Endothelial cell of umbilical vein (primary cell): ENCODE measurements at regions not wholly inside any gene's neighbourhood (a gene's known extent, or its start where the extent isn't known, plus 50 kb on each side); places are given as distances from the start of the nearest gene placed in this dataset.

Experiments
- BruUV-seq: library from RNA; stranded (reverse); fragments of 400-500 nt; replicated peaks from 2 replicates; lab custom pipeline; 2021; lab: Mats Ljungman, UMichigan
- CTCF ChIA-PET: fragments of 300-600, 350-600 bp; sonication (Branson Sonifier 250); formaldehyde crosslinking; loops from one replicate; lab custom pipeline; 2021; ENCODE audit warnings: antibody characterized with exemption, inconsistent platforms; lab: Charles Lee
- POLR2A ChIA-PET: fragments of 300-600, 350-600 bp; sonication (Branson Sonifier 250); formaldehyde crosslinking; loops from one replicate; lab custom pipeline; 2021; ENCODE audit warnings: antibody characterized with exemption, inconsistent platforms; lab: Charles Lee
- DNase-seq: peaks from one replicate; pipeline ENCODE4 v3.0.0-alpha.2; 2011; ENCODE audit warnings: low read depth, low spot score
- FAIRE-seq: peaks from 2 replicates; lab custom pipeline; 2011; peaks lifted over from hg19 to GRCh38; lab: Jason Lieb, UNC
- H2AFZ ChIP-seq: 2 replicates; pipeline ENCODE4 v1.6.0; 2012; ENCODE audit warnings: low read depth, low read length, control low read depth, inconsistent platforms
- H3K27ac ChIP-seq: 2 replicates; pipeline ENCODE4 v1.5.1; 2011; ENCODE audit warnings: low read depth, mild to moderate bottlenecking, control low read depth, low read length, moderate library complexity; ENCODE audit not compliant: insufficient read depth
- H3K27me3 ChIP-seq, 2 experiments: 2 replicates each; pipeline versions ENCODE4 v1.6.0 to v1.6.1; 2011; ENCODE audit warnings: low read length in 2 of 2, mixed read lengths in 1 of 2; ENCODE audit not compliant: control insufficient read depth in 2 of 2, insufficient read depth in 2 of 2
- H3K36me3 ChIP-seq, 2 experiments: 2 replicates in 1 of 2; 3 replicates in 1 of 2; pipeline ENCODE4 v1.5.1; 2011; ENCODE audit warnings: low read length in 2 of 2, mild to moderate bottlenecking in 1 of 2, moderate library complexity in 1 of 2; ENCODE audit not compliant: control insufficient read depth in 2 of 2, insufficient read depth in 2 of 2; ENCODE audit errors: extremely low read depth in 1 of 2
- H3K4me1 ChIP-seq: 3 replicates; pipeline ENCODE4 v1.5.1; 2011; ENCODE audit warnings: mild to moderate bottlenecking, low read length; ENCODE audit not compliant: control insufficient read depth, insufficient read depth; ENCODE audit errors: extremely low read depth
- H3K4me2 ChIP-seq: 2 replicates; pipeline ENCODE4 v1.6.1; 2011; ENCODE audit warnings: low read length, control low read depth, mixed read lengths; ENCODE audit not compliant: insufficient read depth
- H3K4me3 ChIP-seq, 3 experiments: fragments of 200-600 bp in 1 of 3; sonication (generic), shearing (Covaris generic) in 1 of 3; replicated peaks in 1 of 3; 2 replicates each; pipeline ENCODE4 v1.5.1; 2011 to 2016; ENCODE audit warnings: control low read depth in 3 of 3, low read length in 3 of 3, mild to moderate bottlenecking in 2 of 3, inconsistent platforms in 1 of 3, low read depth in 1 of 3, moderate library complexity in 1 of 3; ENCODE audit not compliant: insufficient read depth in 1 of 3
- H3K79me2 ChIP-seq: 2 replicates; pipeline ENCODE4 v1.6.0; 2012; ENCODE audit warnings: low read length, inconsistent platforms; ENCODE audit not compliant: control insufficient read depth, insufficient read depth
- H3K9ac ChIP-seq: replicated peaks from 2 replicates; pipeline ENCODE3; 2011; ENCODE audit warnings: low read length, control low read depth; ENCODE audit not compliant: insufficient read depth; ENCODE audit errors: extremely low read depth
- H3K9me1 ChIP-seq: replicated peaks from 3 replicates; pipeline ENCODE4 v1.6.0; 2011; ENCODE audit warnings: mild to moderate bottlenecking, low read length; ENCODE audit not compliant: control insufficient read depth, insufficient read depth; ENCODE audit errors: extremely low read depth
- H3K9me3 ChIP-seq: replicated peaks from 2 replicates; pipeline ENCODE4 v1.5.1; 2012; ENCODE audit warnings: low read length, inconsistent platforms; ENCODE audit not compliant: control insufficient read depth, insufficient read depth
- H4K20me1 ChIP-seq: replicated peaks from 2 replicates; pipeline ENCODE3; 2011; ENCODE audit warnings: mild to moderate bottlenecking, low read length; ENCODE audit not compliant: control insufficient read depth, insufficient read depth; ENCODE audit errors: extremely low read depth
- EZH2 ChIP-seq: IDR thresholded peaks from 2 replicates; pipeline ENCODE4 v1.6.1; 2012; ENCODE audit warnings: borderline replicate concordance, low read depth, mild to moderate bottlenecking, moderate library complexity, low read length, inconsistent platforms; ENCODE audit not compliant: severe bottlenecking
- FOS ChIP-seq: IDR thresholded peaks from 2 replicates; pipeline ENCODE4 v1.6.1; 2011; ENCODE audit warnings: mild to moderate bottlenecking, low read length, moderate library complexity, borderline replicate concordance; ENCODE audit not compliant: insufficient read depth
- GATA2 ChIP-seq: IDR thresholded peaks from 2 replicates; pipeline ENCODE4 v1.7.0; 2011; ENCODE audit warnings: low read depth, mild to moderate bottlenecking, moderate library complexity, mixed read lengths, low read length; ENCODE audit not compliant: insufficient read length, insufficient read depth
- MYC ChIP-seq: IDR thresholded peaks from one replicate; pipeline ENCODE4 v1.6.1; 2011; ENCODE audit warnings: mild to moderate bottlenecking, low read depth, low read length
- POLR2A ChIP-seq: IDR thresholded peaks from 2 replicates; pipeline ENCODE4 v1.6.1; 2012; ENCODE audit warnings: low read depth, mild to moderate bottlenecking, control low read depth, low read length
- POLR2AphosphoS5 ChIP-seq: IDR thresholded peaks from 2 replicates; pipeline ENCODE4 v1.6.1; 2012; ENCODE audit warnings: low read depth, mild to moderate bottlenecking, control low read depth, low read length, moderate library complexity; ENCODE audit not compliant: insufficient read depth
- dilution Hi-C: fragments of 300-500 bp; cut with MboI; formaldehyde crosslinking; loops from one replicate; pipeline ENCODE4 v1.15.0; 2019; ENCODE audit warnings: low sequenced_read_pairs; ENCODE audit not compliant: extremely low pct_ligation_motif_present
- intact Hi-C: fragments of 100-400 bp; cut with micrococcal nuclease; formaldehyde crosslinking; loops from one replicate; pipeline ENCODE4 v1.10.0; 2022
- TF ChIP-seq, protein P1 (sequence below), 2 donors: IDR thresholded peaks; 1 replicate in 1 of 2; 2 replicates in 1 of 2; pipeline ENCODE4 v1.5.1; 2011; ENCODE audit warnings: low read length in 2 of 2, mild to moderate bottlenecking in 2 of 2, moderate library complexity in 2 of 2, control low read depth in 1 of 2, inconsistent platforms in 1 of 2, low read depth in 1 of 2; ENCODE audit not compliant: insufficient read depth in 1 of 2; ENCODE audit errors: extremely low read depth in 1 of 2
- TF ChIP-seq, protein P2 (sequence below): IDR thresholded peaks from 2 replicates; pipeline ENCODE4 v1.6.1; 2011; ENCODE audit not compliant: insufficient read depth, insufficient read length

DNA sequence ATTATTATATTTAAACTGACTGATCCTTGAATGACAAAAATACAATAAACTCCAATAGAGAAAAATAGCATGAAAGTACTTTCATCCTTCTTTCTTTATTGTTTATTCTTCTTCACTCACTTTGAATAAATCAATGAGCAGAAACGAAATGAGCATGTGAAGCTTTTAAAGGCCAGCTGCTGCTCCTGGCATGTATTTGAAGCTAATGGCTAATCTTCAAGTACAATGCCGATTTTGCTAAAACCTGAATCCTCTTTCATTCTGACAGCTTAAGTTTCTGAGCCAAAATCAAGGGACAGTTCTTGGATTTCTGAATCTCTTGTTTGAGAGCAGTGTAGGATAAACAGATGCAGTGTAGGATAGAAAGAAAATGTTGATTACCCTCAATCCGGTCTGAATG is 237.3 kb downstream of the CDH10 start:
- no peaks in the 10 kb centered on the region for H4K20me1 ChIP-seq
- H3K27ac ChIP-seq = no peak overlapping the region
- H3K4me2 ChIP-seq = no peak overlapping the region
- TF ChIP-seq EZH2 (no peak), FOS (no peak), MYC (no peak), GATA2 (no peak), POLR2A (no peak), POLR2AphosphoS5 (no peak)
- TF ChIP-seq, protein P1, sequence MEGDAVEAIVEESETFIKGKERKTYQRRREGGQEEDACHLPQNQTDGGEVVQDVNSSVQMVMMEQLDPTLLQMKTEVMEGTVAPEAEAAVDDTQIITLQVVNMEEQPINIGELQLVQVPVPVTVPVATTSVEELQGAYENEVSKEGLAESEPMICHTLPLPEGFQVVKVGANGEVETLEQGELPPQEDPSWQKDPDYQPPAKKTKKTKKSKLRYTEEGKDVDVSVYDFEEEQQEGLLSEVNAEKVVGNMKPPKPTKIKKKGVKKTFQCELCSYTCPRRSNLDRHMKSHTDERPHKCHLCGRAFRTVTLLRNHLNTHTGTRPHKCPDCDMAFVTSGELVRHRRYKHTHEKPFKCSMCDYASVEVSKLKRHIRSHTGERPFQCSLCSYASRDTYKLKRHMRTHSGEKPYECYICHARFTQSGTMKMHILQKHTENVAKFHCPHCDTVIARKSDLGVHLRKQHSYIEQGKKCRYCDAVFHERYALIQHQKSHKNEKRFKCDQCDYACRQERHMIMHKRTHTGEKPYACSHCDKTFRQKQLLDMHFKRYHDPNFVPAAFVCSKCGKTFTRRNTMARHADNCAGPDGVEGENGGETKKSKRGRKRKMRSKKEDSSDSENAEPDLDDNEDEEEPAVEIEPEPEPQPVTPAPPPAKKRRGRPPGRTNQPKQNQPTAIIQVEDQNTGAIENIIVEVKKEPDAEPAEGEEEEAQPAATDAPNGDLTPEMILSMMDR (IDR thresholded peaks at IDR 0.05; ENCODE audit: extremely low read depth in 1 of 2, insufficient read depth in 1 of 2, low read depth in 1 of 2, low read length in 2 of 2) = no peak
- TF ChIP-seq, protein P2, sequence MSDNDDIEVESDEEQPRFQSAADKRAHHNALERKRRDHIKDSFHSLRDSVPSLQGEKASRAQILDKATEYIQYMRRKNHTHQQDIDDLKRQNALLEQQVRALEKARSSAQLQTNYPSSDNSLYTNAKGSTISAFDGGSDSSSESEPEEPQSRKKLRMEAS = no peak
- CTCF ChIA-PET = no interaction called here
- intact Hi-C loops (no loop called here), dilution Hi-C loops (no loop called here)
- H3K4me1 ChIP-seq = no peaks in the 10 kb centered on the region
- H3K79me2 ChIP-seq = no peaks in the 10 kb centered on the region
- no peaks in the 10 kb centered on the region for H3K9me3 ChIP-seq
- no peaks in the 10 kb centered on the region for H3K9me1 ChIP-seq
- no TSS peak for BruUV-seq
- H3K36me3 ChIP-seq = no peaks in the 10 kb centered on the region
- POLR2A ChIA-PET = no interaction called here
- H3K27me3 ChIP-seq = no peaks in the 10 kb centered on the region
- no peak overlapping the region for H3K9ac ChIP-seq
- no peak for DNase-seq
- no peak overlapping the region for H2AFZ ChIP-seq
- no peak overlapping the region for H3K4me3 ChIP-seq
- FAIRE-seq = no peak
